ENCODE measurements at regions not wholly inside any gene's neighbourhood (a gene's known extent, or its start where the extent isn't known, plus 50 kb on each side); places are given as distances from the start of the nearest gene placed in this dataset.

DNA sequence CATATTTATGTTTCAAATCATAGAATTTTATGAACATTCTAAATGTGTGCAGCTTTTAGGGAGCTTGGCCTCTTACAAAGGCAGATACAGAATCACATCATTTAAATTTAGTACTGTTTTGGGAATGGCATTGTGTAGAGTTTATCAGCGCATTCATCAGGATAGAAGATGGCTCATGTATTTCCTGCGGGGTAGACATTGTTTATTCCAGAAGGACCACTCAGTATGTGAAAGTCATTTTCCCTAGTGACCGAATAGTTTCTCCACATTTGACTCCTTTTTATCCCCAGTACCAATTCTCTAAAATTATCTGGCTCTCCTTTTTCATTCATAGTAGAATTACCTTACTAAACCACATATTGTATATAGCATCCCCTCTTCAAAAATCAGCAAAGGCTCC lies 981.9 kb upstream of the ADGRL4 start:
- intact Hi-C loops (cut with DNase I): no loop called here
- DNase-seq (ENCODE audit: low spot score): no peak

DNA sequence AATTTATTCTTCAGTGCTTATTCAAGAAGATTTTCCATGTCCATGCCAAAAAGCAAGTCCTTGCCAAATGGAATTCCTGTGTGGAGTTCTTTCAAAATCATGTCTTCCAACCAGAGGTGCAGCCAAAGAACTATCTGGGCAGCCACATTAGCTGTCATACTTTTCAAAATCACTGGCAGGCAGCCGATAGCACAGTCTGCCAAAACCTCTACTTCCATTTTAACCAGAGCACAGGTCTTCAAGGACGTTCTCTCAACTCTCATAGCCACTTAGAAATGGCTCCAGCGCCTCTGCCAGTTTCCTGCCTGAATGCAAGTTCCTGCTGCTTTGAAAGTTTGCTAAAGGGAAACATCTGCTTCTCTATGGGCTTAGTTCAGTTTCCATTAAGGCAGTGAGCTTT lies 975.7 kb upstream of the ADGRL4 start:
- peak; percentile 82 for DNase-seq (ENCODE audit: low spot score)
- intact Hi-C loops (cut with DNase I): no loop called here

DNA sequence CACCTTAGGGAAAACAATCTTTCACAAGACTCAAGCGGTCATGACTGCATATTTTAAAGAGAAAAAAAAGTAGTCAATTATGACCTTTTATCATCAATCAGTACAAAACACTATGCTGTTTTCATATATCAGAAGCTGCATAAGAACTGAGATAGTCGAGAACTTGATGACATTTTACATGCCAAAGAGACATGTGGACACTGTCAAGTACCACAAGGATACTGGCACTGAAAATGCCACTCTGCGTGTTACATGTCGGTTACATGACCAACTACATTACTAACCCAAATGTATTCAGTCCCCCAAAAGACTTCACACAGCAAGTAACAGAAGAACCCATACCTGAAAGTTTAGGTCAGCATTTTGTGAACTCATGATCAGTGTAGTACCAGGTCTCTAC lies 975.0 kb upstream of the ADGRL4 start:
- intact Hi-C loops (cut with DNase I): no loop called here
- DNase-seq (ENCODE audit: low spot score): no peak

GRCh38 chr1:79979346-79979745 lies 972.8 kb upstream of the ADGRL4 start:
- DNase-seq (ENCODE audit: low spot score): no peak
- intact Hi-C loops (cut with DNase I): no loop called here

DNA sequence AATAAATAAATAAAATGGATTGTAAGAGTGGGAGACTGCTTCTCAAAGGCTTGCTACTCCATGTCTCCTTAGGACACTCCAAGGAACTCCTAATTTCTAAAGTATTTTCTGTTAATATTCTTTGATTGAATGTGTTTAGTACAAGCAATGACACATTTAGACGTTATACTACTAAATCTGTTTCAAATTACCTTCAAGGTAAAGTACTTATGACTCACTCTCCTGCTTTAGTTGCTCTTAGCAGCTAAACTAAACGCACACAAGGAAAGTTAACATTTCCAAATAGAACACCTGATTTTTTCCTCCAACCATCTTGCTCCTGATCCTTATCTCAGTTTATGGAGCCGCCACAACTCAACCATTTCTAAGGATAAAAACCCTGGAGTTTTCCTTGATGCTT lies 969.8 kb upstream of the ADGRL4 start:
- no peak for DNase-seq (ENCODE audit: low spot score)
- intact Hi-C loops (cut with DNase I): no loop called here

- intact Hi-C loops (cut with DNase I): no loop called here
- no peak for DNase-seq (ENCODE audit: low spot score)
Observed at GRCh38 chr1:79974659-79975058, 968.1 kb upstream of the ADGRL4 start.

DNA sequence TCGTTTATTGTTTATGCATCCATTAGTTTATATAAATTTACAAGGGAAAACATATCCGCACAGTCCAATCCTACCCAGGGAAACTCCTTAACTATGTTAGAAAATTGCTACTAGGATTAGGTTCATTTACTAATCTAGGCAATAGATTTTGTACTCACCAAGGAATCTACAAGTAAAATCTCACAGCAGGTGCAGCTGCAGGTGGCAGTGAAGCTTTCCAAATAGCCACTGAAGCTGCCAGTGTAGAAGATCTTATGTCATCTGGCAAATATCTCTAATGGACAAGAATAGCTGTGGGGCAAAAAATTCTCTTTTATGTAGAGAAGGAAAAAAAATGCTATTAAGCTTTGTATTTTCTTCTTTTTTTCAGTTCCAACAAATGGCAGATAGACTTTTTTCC lies 963.4 kb upstream of the ADGRL4 start:
- intact Hi-C loops (cut with DNase I): no loop called here
- no peak for DNase-seq (ENCODE audit: low spot score)

DNA sequence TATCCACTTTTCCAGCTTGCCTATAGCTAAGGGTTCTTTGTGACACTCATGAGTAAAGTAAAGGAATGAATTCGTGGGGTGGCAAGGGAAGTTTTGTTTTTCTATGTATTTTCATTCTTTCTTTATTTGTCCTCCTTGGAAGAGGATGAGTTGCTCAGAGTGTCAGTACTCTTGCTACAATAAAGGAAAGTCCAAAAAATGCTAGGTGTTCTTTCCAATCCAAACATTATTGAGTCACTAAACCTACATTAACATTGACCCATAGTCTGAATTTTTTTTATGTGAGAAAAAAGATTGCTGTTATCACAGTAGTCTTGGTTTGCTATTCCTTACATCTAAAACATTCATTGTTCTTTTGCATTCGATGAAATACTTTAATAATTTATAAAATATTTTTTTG lies 959.9 kb upstream of the ADGRL4 start:
- no peak for DNase-seq (ENCODE audit: low spot score)
- intact Hi-C loops (cut with DNase I): no loop called here

DNA sequence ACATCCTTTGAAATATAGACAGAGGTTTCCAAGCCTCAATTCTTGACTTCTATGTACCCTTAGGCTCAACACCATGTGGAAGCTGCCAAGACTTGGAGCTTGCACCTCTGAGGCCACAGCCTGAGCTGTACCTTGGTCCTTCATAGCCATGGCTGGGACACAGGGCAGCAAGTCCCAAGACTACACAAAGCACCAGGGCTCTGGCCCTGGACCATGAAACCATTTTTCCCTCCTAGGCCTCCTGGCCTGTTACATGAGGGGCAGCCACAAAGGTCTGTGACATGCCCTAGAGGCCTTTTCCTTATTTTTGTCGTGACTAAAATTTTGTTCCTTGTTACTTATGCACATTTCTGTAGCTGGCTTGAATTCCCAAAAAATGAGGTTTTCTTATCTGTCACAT lies 953.1 kb upstream of the ADGRL4 start:
- intact Hi-C loops (cut with DNase I): no loop called here
- no peak for DNase-seq (ENCODE audit: low spot score)

DNA sequence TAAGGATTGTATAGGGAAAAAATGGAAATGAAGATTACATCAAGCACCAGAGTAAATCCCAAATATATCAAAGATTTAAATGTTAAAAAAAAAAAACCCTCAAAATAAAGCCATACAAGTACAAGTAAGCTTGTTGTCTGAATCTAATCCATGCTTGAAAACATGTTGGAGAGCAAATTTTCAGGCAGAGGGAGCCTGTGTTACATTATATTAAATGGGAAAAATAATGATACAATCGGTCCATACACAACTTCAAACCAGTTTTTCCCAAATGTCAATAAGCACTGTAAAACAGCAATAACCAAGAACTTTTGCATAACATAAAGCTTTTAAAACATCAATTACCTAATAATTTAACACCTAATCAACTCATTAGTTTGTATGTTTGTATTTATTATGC lies 949.4 kb upstream of the ADGRL4 start:
- no peak for DNase-seq (ENCODE audit: low spot score)
- intact Hi-C loops (cut with DNase I): no loop called here

GRCh38 chr1:79950511-79950910 lies 944.0 kb upstream of the ADGRL4 start:
- intact Hi-C loops (cut with DNase I): no loop called here
- DNase-seq (ENCODE audit: low spot score): no peak

GRCh38 chr1:79945391-79945790 lies 938.9 kb upstream of the ADGRL4 start:
- no peak for DNase-seq (ENCODE audit: low spot score)
- intact Hi-C loops (cut with DNase I): no loop called here

- no peak for DNase-seq (ENCODE audit: low spot score)
- intact Hi-C loops (cut with DNase I): no loop called here
Observed at GRCh38 chr1:79929356-79929755, 922.8 kb upstream of the ADGRL4 start.

DNA sequence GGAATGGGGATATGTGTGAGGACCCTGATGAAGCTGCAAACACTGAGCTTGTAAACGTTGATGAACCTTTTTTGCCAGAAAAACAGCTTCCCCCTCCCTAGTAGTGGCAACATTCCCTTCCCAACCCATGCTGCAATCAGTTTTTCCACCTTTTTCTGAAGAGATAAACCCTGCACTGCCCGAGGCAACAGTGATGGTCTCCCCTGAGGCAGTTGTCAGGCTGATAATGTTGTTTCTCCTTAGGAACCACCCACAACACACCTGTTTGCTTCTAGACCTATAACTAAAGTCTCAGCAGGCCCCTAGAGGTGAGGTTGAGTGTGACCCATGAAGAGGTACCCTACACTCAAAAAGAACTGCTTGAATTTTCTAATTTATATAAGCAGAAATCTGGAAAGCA lies 922.4 kb upstream of the ADGRL4 start:
- DNase-seq (ENCODE audit: low spot score): no peak
- intact Hi-C loops (cut with DNase I): no loop called here

DNA sequence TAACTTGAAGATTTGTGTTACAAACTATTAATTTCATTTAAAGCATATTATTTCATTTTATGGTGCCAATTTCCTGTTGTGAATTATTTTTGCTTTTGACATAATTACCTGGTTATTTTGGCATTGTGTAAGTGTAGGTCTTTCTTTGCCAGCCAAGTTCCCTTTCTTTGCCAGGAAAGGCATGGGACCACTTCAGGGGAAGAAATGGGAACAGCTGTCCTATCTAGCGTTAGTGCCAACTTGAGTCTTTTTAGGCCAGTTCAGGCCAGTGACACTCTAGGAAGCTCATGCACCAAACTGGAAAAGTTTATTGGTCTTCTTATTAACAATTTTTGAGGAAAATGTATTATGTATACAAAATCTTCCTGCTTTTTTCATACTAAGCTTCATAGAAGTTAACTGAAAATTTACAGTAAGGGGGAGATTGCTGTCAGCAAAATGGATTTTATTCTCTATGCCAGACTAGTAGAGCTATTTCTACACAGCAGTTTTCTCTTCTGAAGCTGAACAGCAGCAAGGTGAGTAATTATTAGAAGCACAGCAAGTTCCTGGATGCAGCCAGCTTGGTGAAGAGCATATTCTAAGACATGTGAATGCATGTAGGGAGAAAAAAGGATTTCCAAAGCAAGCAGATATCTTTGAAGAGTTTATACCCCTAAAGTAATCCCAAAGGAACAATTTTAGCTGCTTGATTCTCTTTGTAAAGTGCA lies 914.6 kb upstream of the ADGRL4 start:
- intact Hi-C loops (cut with DNase I): no loop called here
- no peak for DNase-seq (ENCODE audit: low spot score)

DNA sequence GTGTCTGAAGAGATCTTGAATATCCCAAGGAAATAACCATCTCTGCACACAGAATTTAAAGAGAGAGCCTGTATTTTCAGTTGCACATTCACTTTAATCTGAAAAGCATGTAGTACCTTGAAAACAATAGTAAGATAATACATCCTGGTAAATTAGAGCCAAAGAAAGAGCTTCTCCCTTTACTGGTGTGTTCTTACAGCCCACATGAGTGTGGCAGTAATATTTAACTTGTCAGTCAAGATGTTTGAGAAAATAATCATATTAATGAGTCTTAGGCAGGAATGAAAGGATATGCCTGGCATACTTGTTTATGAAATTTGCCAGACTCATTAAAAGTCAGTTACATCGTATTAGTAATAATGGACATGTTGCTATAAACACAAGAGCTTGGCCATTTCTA lies 908.4 kb upstream of the ADGRL4 start:
- DNase-seq (ENCODE audit: low spot score): no peak
- intact Hi-C loops (cut with DNase I): no loop called here

- intact Hi-C loops (cut with DNase I): no loop called here
- DNase-seq (ENCODE audit: low spot score): no peak
Observed at GRCh38 chr1:79912813-79913212, 906.3 kb upstream of the ADGRL4 start.

DNA sequence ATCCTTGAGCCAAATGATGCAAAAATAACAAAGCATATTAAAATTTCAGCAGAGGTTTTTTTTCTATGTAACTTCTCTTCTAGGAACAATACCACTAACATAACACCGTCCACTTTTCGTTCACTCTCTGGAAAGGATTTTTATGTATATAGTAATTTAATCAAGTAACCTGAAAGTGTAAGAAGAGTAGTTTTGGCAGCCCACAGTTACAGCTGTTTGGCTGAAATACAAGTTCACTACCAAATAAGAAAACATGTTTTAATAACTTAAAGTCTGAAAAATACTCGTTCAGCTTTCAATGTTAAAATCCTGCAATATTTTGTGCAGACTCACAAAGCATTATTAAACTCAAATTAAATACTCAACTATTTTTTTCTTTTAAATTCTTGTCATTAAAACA lies 896.8 kb upstream of the ADGRL4 start:
- intact Hi-C loops (cut with DNase I): no loop called here
- DNase-seq (ENCODE audit: low spot score): no peak

GRCh38 chr1:79902418-79902817 lies 895.9 kb upstream of the ADGRL4 start:
- intact Hi-C loops (cut with DNase I): no loop called here

GRCh38 chr1:79899914-79900313 lies 893.4 kb upstream of the ADGRL4 start:
- DNase-seq (ENCODE audit: low spot score): no peak
- intact Hi-C loops (cut with DNase I): no loop called here

More at GRCh38 chr1:79902418-79902817, 895.9 kb upstream of the ADGRL4 start:
- DNase-seq (ENCODE audit: low spot score): no peak

DNA sequence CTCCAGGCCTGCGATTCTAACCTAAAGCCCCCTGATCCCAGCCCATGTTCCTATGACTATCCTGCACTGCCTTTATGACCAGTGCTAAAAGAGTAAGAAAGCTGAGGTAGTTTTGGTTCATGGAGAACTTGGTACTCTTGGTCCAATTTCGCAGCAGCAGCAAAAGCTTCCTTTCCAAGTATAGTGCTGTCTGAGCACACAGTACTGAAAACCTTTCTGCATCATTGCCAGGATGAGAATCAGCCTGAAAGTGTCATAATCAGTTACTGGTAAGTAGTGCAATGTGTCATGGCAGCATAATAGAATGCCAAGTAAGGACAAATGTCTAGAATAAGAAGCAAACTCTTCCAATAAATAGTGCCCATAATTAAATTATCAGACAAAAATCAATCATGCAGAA lies 889.6 kb upstream of the ADGRL4 start:
- intact Hi-C loops (cut with DNase I): no loop called here
- no peak for DNase-seq (ENCODE audit: low spot score)

GRCh38 chr1:79895573-79895972 lies 889.0 kb upstream of the ADGRL4 start:
- intact Hi-C loops (cut with DNase I): no loop called here
- DNase-seq (ENCODE audit: low spot score): no peak
